Vagina (tissue), 2 donors: ENCODE measurements at regions not wholly inside any gene's neighbourhood (a gene's known extent, or its start where the extent isn't known, plus 50 kb on each side); places are given as distances from the start of the nearest gene placed in this dataset.

Source experiments
- POLR2AphosphoS5 ChIP-seq, 2 donors: sonication (generic); formaldehyde crosslinking; IDR thresholded peaks; one replicate each; pipeline ENCODE4 v1.9.0; 2017; ENCODE audit warnings: antibody characterized with exemption in 2 of 2, mild to moderate bottlenecking in 2 of 2, low read depth in 1 of 2; ENCODE audit not compliant: insufficient read depth in 1 of 2
- TF ChIP-seq, protein P1 (sequence below), 3 experiments: fragments of 450-650 bp in 2 of 3; fragments of 200-600 bp in 1 of 3; sonication (generic) in 1 of 3; IDR thresholded peaks; one replicate each; pipeline ENCODE4 v1.5.1; 2017 to 2019; ENCODE audit warnings: antibody characterized with exemption in 3 of 3, mild to moderate bottlenecking in 2 of 3, moderate library complexity in 2 of 3

DNA sequence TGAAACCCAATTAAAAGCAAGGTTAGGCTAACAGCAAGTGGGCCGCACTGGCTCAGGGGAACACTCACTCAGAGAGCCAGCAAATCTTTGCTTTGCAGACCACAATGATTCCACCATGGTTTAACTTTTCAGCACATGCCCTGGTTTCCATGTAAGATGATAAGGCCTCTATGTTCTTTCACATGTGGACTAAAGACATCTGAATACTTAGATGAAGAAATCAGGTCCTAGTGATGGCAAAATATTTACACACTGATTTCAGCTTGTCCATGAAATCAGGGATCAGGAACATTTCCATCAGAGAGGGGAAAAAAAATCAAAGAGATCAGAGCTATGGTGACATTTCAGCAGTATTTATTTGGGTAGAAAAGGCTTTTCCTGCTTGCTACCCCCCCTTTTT is 258.2 kb upstream of the IRX5 start:
- TF ChIP-seq POLR2AphosphoS5 (IDR thresholded peaks at IDR 0.05; ENCODE audit: insufficient read depth in 1 of 2, low read depth in 1 of 2) = no peak
- TF ChIP-seq, protein P1, sequence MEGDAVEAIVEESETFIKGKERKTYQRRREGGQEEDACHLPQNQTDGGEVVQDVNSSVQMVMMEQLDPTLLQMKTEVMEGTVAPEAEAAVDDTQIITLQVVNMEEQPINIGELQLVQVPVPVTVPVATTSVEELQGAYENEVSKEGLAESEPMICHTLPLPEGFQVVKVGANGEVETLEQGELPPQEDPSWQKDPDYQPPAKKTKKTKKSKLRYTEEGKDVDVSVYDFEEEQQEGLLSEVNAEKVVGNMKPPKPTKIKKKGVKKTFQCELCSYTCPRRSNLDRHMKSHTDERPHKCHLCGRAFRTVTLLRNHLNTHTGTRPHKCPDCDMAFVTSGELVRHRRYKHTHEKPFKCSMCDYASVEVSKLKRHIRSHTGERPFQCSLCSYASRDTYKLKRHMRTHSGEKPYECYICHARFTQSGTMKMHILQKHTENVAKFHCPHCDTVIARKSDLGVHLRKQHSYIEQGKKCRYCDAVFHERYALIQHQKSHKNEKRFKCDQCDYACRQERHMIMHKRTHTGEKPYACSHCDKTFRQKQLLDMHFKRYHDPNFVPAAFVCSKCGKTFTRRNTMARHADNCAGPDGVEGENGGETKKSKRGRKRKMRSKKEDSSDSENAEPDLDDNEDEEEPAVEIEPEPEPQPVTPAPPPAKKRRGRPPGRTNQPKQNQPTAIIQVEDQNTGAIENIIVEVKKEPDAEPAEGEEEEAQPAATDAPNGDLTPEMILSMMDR (IDR thresholded peaks at IDR 0.05) = no peak
